Kidney tubule cell (primary cell): ENCODE measurements at regions not wholly inside any gene's neighbourhood (a gene's known extent, or its start where the extent isn't known, plus 50 kb on each side); places are given as distances from the start of the nearest gene placed in this dataset.
A peak's percentile ranks its signal among the peaks of the same experiment; 100 is the strongest.
"Not testable (repeated sequence)": the region's sequence is repeated elsewhere in the genome, so short reads cannot be mapped to it uniquely, and the experiment has no call there.

Source experiments
- DNase-seq: peaks from one replicate; pipeline ENCODE4 v3.0.0-alpha.2; 2018; ENCODE audit warnings: low spot score

- DNase-seq = no peak
Observed at GRCh38 chr13:31517599-31517998, 221.7 kb upstream of the RXFP2 start.

DNA sequence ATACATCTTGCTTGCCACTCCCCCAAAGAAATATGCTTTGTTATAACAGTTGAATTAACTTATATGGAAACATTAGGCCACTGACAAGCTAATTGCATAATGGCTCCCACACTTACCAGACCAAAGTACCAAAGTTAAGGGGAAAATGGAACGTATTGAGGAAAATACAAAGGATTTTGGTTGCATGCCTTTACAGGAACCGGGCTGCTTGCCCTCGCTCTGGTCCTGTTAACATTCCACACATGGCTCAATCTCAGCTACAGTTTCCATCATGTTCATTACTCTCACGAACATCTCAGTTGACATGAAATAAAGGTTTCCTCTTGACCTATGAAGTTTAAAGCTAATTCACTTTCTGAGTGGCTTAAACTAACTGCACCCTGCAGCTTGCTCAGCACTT is 220.7 kb upstream of the RXFP2 start:
- no peak for DNase-seq

DNA sequence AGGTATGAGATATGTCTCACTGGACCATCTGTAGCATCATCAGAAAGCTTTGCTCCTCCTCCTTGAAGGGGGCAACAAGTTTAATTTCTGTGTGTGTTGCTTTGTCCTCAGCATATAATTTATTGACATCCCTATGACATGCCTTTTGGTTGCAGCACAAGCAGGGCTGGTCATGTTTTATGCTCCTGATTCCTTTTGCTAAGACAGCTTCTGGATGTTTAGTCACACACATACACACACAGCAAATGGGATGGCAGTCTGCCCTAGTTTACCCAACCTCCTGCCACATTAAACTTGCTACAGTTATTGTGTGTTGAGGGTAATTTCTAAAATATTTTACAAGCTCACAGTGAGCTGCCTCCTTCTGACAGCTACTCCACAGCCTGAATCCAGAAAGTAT is 217.9 kb upstream of the RXFP2 start:
- DNase-seq = no peak

GRCh38 chr13:31522396-31522795 is 216.9 kb upstream of the RXFP2 start:
- peak; percentile 3 for DNase-seq

DNA sequence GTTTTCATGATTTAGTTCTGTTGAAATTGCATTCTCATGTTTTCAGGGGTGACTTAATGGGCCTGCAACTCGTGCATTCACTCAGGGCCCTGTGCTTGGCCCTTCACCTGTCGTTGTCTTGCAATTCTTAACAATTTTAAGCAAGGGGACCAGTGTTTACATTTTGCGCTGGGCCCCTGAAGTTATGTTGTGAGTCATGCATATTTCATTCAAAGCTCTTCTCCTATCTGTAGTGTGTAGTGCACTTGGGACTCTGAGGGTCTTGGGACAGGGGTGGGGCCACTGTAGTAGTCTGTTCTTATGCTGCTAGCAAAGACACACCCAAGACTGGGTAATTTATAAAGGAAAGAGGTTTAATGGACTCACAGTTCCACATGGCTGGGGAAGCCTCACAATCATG is 211.2 kb upstream of the RXFP2 start:
- no peak for DNase-seq

DNA sequence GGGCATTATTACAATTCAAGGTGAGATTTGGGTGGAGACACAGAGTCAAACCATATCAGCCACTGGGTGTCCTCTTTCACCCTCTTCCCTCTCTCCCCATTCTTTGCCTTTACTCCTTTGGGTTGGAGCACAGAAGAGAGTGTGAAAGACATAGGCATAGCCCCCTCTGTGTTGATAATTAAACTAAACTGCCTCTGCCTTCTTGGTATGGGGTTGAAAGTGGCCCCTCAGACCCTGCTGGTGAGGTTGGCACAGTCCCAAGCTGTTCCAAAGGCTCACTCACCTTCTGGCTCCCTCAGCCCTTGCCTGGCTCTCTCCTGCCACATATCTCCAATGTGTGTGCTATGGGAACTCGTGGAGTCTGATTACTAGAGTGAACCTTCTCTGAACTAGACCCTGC is 210.6 kb upstream of the RXFP2 start:
- DNase-seq = no peak

DNA sequence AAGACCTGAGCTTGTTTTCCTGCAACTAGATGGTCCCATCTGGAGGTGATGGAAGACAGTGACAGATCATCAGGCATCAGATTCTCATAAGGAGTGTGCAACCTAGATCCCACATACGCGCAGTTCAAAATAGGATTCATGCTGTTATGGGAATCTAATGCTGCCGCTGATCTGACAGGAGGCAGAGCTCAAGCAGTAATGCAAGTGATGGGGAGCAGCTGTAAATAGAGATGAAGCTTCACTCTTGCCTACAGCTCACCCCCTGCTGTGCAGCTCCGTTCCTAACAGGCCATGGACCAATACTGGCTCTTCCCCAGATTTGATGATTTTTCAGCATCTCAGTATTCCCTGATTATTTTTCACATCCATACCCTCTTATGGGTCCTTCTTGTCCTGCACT is 208.4 kb upstream of the RXFP2 start:
- no peak for DNase-seq

- DNase-seq = no peak
Observed at GRCh38 chr13:31537052-31537451, 202.3 kb upstream of the RXFP2 start.

DNA sequence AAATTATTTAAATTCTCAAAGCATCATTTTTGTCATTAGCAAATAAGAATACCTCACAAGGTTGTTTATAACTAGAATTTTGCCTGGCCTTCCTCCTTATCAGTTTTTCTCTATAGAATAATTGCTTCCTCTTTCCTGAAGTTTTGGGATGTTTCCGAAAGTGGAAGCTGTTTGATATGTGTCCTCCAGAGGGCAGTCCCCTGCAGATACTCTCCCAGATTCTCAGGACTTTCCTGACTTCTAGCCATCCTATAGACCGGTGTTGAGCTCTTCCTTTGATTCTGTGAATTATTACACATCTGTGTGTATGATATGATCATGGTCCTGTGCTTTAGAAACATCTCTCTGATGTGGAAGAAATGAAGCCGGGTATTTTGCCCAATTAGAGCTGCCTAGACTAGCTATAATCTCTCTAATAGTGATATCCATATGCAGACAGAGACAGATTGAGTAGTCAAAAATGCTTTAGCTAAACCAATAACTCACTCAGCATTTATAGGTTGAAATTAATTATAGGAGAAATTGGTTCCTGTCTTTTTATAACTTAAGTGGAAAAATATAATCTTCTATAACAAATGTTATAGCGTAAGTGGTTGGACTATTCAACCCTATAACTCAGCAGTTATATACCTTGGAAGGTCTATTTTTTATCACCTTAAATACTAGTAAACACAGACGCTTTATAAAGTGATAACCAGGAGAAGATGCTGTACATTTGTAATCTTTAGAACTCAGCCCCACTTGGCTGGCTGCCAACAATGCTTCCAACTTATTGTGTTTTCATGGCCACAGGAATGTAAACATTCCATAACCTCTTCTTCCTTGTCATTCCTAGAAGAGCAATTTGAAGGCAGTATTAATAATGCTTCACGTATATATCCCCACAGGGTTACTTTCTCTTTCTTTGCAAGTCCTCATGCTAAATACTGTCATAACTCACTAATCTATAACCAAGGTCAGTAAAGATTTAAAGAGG is 201.0 kb upstream of the RXFP2 start:
- peak; percentile 20 for DNase-seq

DNA sequence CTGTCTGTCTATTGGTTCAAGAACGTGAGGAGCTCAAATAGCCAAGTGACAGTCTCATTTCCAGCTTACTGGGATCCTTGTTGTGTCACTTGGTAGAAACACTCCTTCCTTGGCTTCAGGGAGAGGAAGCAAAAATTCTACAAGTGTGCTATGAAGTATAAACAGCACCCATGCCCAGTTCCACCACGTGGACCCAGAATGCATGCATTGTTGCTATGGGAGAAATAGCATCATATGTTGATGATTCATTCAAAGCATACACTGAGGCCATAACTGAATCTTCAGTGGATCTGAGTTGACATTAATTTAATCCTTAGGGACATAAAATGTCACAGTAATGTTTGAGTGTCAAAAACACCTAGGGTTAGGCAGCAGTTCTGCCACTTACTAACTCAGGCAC is 199.0 kb upstream of the RXFP2 start:
- no peak for DNase-seq

- no peak for DNase-seq
Observed at GRCh38 chr13:31543190-31543589, 196.1 kb upstream of the RXFP2 start.

DNA sequence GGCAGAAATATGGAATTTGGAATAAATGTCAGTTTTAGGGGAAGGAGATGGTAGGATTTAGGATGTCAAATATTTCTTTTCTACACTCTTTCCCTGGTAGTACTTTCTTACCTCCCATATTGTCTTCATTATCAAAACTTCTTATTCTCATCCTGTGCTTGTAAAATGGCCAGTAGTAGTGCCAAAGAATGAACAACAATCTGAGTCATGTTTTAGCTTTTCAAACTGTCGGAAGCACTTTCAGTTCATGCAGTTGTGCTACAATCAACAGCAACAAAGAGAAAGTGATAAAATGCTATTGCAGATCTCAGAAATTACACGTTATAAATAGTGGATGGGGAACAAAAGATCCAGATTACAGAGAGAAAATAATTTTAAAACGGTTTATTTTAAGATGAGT is 193.7 kb upstream of the RXFP2 start:
- no peak for DNase-seq

- peak; percentile 22 for DNase-seq
Observed at GRCh38 chr13:31556376-31556775, 182.9 kb upstream of the RXFP2 start.

GRCh38 chr13:31584221-31584620 is 155.1 kb upstream of the RXFP2 start:
- DNase-seq = not testable (repeated sequence)

DNA sequence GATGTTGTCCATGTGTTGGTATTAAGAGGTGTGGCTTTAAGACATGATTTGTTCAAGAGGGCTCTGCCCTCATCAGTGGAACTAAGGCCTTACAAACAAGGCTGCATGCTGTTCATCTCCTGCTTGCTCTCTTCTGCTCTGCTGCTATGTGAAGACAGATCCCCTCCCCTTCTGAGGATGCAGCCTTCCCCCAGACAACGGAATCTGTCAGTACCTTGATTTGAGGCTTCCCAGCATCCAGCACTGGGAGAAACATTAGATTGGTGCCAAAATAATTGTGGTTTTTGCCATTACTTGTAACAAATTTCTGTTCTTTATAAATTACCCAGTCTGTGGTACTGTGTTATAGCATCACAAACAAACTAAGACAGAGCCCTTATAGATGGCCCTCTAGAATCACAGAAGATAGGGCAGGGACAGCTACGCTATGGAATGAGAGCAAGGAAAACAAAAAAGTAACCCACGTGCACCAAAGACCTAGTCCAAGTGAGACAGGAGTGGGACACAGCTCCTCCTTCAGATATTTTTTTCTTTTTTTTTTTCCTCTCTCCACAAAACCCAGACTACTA is 151.5 kb upstream of the RXFP2 start:
- no peak for DNase-seq

GRCh38 chr13:31588316-31588715 is 151.0 kb upstream of the RXFP2 start:
- DNase-seq = no peak

GRCh38 chr13:31588893-31589292 is 150.4 kb upstream of the RXFP2 start:
- no peak for DNase-seq

DNA sequence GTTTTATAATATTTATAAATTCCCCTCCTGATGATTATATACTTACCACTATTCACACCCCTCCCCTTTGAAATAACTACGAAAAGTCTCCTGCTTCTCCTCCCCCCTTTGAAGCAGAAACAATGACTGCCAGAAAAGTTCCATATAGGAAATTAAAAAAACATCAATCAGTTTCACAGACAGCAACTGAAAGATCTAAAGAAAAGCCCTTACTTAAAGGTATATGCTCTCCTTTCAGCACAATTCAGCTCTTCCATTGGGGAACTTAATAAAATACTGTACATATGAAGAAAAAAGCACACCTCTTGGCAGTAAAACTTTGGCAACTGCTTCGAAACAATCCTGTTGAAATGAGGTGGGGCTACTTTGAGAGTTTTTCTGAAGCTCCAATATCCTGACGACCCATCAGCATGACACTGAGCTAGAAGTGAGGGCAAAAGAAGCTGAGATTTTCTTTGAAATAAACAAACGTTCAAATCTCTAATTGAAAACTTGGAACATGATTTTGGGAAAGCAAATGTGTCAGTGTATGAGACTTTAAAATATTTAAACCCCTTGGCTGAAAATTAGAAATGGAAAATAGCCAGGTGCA is 147.6 kb upstream of the RXFP2 start:
- DNase-seq = no peak

- no peak for DNase-seq
Observed at GRCh38 chr13:31594056-31594455, 145.3 kb upstream of the RXFP2 start.

DNA sequence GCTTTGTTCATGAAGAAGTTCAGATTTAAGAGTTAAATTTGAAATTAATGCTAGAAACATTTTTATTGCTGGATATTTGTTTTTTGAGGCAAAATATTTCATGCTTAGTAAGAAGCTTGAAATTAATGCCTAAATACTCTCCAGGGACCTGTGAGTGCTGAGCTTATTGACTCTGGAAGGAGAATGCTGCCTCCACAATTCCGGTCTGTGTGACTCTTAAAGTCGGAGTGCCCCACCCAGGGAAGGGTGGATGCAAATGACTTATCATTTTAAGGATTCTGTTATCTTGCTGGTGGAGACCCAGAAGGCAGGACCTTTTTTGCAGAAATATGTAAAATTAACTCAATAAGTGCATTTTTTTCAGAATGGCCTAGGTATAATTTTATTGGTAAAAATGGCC is 143.8 kb upstream of the RXFP2 start:
- no peak for DNase-seq

- DNase-seq = no peak
Observed at GRCh38 chr13:31598990-31599389, 140.3 kb upstream of the RXFP2 start.

GRCh38 chr13:31605076-31605860 is 134.1 kb upstream of the RXFP2 start:
- DNase-seq = no peak
